ENCODE measurements at regions not wholly inside any gene's neighbourhood (a gene's known extent, or its start where the extent isn't known, plus 50 kb on each side); places are given as distances from the start of the nearest gene placed in this dataset.

GRCh38 chr11:114989536-114989935 is 311.2 kb downstream of the NXPE2 start:
- TF ChIP-seq POLR2AphosphoS5 (IDR thresholded peaks at IDR 0.05; ENCODE audit: low read depth, low read length) (no peak), TCF7L2 (IDR thresholded peaks at IDR 0.05; ENCODE audit: low read depth, low read length) (no peak)
- TF ChIP-seq, protein P1, sequence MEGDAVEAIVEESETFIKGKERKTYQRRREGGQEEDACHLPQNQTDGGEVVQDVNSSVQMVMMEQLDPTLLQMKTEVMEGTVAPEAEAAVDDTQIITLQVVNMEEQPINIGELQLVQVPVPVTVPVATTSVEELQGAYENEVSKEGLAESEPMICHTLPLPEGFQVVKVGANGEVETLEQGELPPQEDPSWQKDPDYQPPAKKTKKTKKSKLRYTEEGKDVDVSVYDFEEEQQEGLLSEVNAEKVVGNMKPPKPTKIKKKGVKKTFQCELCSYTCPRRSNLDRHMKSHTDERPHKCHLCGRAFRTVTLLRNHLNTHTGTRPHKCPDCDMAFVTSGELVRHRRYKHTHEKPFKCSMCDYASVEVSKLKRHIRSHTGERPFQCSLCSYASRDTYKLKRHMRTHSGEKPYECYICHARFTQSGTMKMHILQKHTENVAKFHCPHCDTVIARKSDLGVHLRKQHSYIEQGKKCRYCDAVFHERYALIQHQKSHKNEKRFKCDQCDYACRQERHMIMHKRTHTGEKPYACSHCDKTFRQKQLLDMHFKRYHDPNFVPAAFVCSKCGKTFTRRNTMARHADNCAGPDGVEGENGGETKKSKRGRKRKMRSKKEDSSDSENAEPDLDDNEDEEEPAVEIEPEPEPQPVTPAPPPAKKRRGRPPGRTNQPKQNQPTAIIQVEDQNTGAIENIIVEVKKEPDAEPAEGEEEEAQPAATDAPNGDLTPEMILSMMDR (IDR thresholded peaks at IDR 0.05): no peak
- POLR2A ChIA-PET: no interaction called here

GRCh38 chr11:115005663-115006062 is 327.3 kb downstream of the NXPE2 start:
- Histone ChIP-seq H3K9me3 (ENCODE audit: control insufficient read depth, insufficient read depth, low read depth, low read length) (no peaks in the 10 kb centered on the region), H3K27ac (ENCODE audit: low read length) (no peak overlapping the region), H3K4me3 (ENCODE audit: low read depth in 2 of 2, low read length in 2 of 2) (no peak overlapping the region), H3K4me1 (ENCODE audit: control insufficient read depth, insufficient read depth, low read length) (no peaks in the 10 kb centered on the region), H3K27me3 (ENCODE audit: control insufficient read depth, insufficient read depth, low read length) (no peaks in the 10 kb centered on the region), H3K36me3 (ENCODE audit: control insufficient read depth, insufficient read depth, low read length) (no peaks in the 10 kb centered on the region)
- intact Hi-C loops (cut with micrococcal nuclease; ENCODE audit: unreplicated experiment): no loop called here
- TF ChIP-seq SIN3A (IDR thresholded peaks at IDR 0.05; ENCODE audit: borderline replicate concordance, insufficient read depth, low read depth, low read length) (no peak), REST (IDR thresholded peaks at IDR 0.05; ENCODE audit: insufficient read depth in 1 of 2, low read depth in 2 of 2, low read length in 1 of 2) (no peak), TCF7L2 (IDR thresholded peaks at IDR 0.05; ENCODE audit: low read depth, low read length) (no peak), POLR2AphosphoS5 (IDR thresholded peaks at IDR 0.05; ENCODE audit: low read depth, low read length) (no peak)
- TF ChIP-seq, protein P1 (IDR thresholded peaks at IDR 0.05): no peak
- DNase-seq (ENCODE audit: low read depth, low spot score): no peak
- no TSS peak for BruUV-seq (replicated peaks)
- ChIA-PET POLR2A (no interaction called here), CTCF (no interaction called here)
- in situ Hi-C loops (cut with HindIII; ENCODE audit: low pct_unique_long_range_greater_than_20kb, low sequenced_read_pairs): no loop called here
- ATAC-seq: no peak

More at GRCh38 chr11:114989536-114989935, 311.2 kb downstream of the NXPE2 start:
- CTCF ChIA-PET: no interaction called here
- Histone ChIP-seq H3K4me3 (ENCODE audit: low read depth in 2 of 2, low read length in 2 of 2) (no peak overlapping the region), H3K27me3 (ENCODE audit: control insufficient read depth, insufficient read depth, low read length) (no peaks in the 10 kb centered on the region), H3K4me1 (ENCODE audit: control insufficient read depth, insufficient read depth, low read length) (no peaks in the 10 kb centered on the region), H3K27ac (ENCODE audit: low read length) (no peak overlapping the region), H3K9me3 (ENCODE audit: control insufficient read depth, insufficient read depth, low read depth, low read length) (no peaks in the 10 kb centered on the region; the same call in 1 of the 2 replicates), H3K36me3 (ENCODE audit: control insufficient read depth, insufficient read depth, low read length) (no peaks in the 10 kb centered on the region)
- BruUV-seq (replicated peaks): no TSS peak
- no peak for ATAC-seq
- in situ Hi-C loops (cut with HindIII; ENCODE audit: low pct_unique_long_range_greater_than_20kb, low sequenced_read_pairs) (no loop called here), intact Hi-C loops (cut with micrococcal nuclease; ENCODE audit: unreplicated experiment) (no loop called here)
- no peak for DNase-seq (ENCODE audit: low read depth, low spot score)

All from Panc1 (cell line).